Cardiac fibroblast (primary cell): ENCODE measurements at regions not wholly inside any gene's neighbourhood (a gene's known extent, or its start where the extent isn't known, plus 50 kb on each side); places are given as distances from the start of the nearest gene placed in this dataset.

Source experiments
- DNase-seq, 2 donors: peaks; one replicate each; pipeline versions ENCODE4 v3.0.0 to v3.0.0-alpha.2; 2010; ENCODE audit warnings: low read depth in 2 of 2
- H3K4me3 ChIP-seq, 2 donors: replicated peaks in 1 of 2; 1 replicate in 1 of 2; 2 replicates in 1 of 2; pipeline ENCODE4 v1.5.1; 2011; ENCODE audit warnings: low read depth in 2 of 2, low read length in 2 of 2, mild to moderate bottlenecking in 2 of 2, moderate library complexity in 1 of 2
- CTCF ChIP-seq: IDR thresholded peaks from one replicate; pipeline ENCODE4 v1.5.1; 2011; ENCODE audit warnings: low read depth, mild to moderate bottlenecking, low read length, inconsistent platforms

- no peak for TF ChIP-seq CTCF
- H3K4me3 ChIP-seq: no peak overlapping the region
- DNase-seq: no peak
Observed at GRCh38 chr1:199312626-199313025, 673.8 kb downstream of the PTPRC start.

GRCh38 chr1:199313444-199313843 lies 674.6 kb downstream of the PTPRC start:
- no peak overlapping the region for H3K4me3 ChIP-seq
- no peak for TF ChIP-seq CTCF
- DNase-seq: peak in 1 of 2 donors; percentile 62

- TF ChIP-seq CTCF: no peak
- no peak for DNase-seq
- H3K4me3 ChIP-seq: no peak overlapping the region
Observed at GRCh38 chr1:199319341-199319740, 680.5 kb downstream of the PTPRC start.

- TF ChIP-seq CTCF: no peak
- H3K4me3 ChIP-seq: no peak overlapping the region
- DNase-seq: no peak
Observed at GRCh38 chr1:199322278-199322677, 683.4 kb downstream of the PTPRC start.

- no peak for TF ChIP-seq CTCF
- DNase-seq: no peak
- H3K4me3 ChIP-seq: no peak overlapping the region
Observed at GRCh38 chr1:199333180-199333579, 694.3 kb upstream of the NR5A2 start.

GRCh38 chr1:199335496-199335895 lies 692.0 kb upstream of the NR5A2 start:
- peak in 1 of 2 donors; percentile 33 for DNase-seq
- no peak for TF ChIP-seq CTCF
- H3K4me3 ChIP-seq: no peak overlapping the region
